ENCODE measurements at regions not wholly inside any gene's neighbourhood (a gene's known extent, or its start where the extent isn't known, plus 50 kb on each side); places are given as distances from the start of the nearest gene placed in this dataset.
A peak's percentile ranks its signal among the peaks of the same experiment; 100 is the strongest.
"Not testable (repeated sequence)": the region's sequence is repeated elsewhere in the genome, so short reads cannot be mapped to it uniquely, and the experiment has no call there.

GRCh38 chr9:31336841-31337240 lies 1047.6 kb upstream of the ACO1 start:
- DNase-seq (ENCODE audit: low read depth): no peak

- peak; percentile 67 for DNase-seq (ENCODE audit: low read depth)
These were observed 1037.3 kb upstream of the ACO1 start for GRCh38 chr9:31347082-31347617.

DNA sequence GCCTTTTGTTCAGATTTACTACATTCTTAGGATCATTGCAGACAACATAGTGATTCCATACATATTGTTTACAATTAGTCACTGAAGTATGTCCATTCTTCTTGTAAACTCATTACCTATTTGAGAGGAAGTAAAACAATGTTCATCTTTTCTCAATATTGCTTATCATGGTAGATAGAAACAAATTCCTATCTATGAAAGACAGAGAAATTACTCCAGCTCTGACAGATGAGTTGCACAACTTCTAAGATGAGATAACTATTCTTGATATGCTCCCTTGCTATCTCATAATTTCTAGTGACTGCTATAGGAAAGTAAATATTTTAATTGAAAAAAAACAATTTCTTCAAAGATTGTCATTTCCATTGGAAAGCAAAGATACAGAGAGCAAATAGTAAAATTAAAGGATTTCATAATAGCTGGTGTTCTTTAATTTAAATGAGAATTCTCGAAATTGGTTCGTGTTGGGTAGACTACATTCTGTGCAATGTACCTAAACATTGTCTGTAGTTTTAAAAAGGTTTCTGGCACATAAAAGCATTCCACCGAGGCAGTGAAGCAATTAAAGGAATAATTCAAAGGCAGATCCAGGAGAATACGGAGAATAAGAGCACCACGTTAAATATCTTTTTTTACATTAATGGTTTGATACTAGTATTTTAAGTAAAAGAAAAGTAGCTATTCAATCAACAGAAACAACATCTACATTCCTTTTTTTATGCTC lies 1029.1 kb upstream of the ACO1 start:
- DNase-seq (ENCODE audit: low read depth): no peak

DNA sequence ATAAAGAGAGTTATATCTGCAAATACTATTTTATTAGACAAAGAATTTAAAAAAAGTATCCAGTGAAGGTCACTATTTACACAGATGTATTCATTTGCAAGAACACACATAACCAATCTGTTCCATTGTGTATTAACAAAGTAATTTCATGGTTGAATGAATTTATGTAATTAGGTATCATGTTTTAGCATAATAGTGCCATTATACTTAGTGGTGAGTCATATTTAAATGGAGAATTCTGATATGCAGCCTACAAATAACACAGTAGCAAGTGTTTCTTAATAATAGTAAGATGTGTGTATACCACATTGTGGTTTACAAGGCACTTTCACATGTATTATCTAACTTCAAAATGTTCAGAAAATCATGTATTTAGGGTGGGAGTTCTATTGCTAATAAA lies 1028.5 kb upstream of the ACO1 start:
- no peak for DNase-seq (ENCODE audit: low read depth)

DNA sequence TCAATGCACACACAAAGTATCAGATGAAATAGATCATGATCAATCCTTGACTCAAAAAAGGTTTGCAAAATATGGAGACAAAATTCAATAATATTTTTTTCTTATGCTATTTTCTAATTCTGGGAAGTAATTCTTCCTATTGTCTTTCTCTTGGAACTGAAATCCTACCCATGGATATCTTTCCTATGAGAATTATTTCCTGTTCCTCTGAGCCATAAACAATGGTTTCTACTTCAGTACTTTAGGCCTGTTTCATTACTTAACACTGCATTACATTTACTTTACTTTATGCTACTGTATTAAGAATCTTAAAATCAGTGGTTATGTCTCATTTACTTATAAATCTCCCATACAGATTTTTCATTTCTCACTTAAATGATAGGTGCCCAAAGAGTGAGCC lies 1025.4 kb upstream of the ACO1 start:
- DNase-seq (ENCODE audit: low read depth): no peak

GRCh38 chr9:31364171-31364570 lies 1020.3 kb upstream of the ACO1 start:
- no peak for DNase-seq (ENCODE audit: low read depth)

- DNase-seq (ENCODE audit: low read depth): no peak
These were observed 1011.5 kb upstream of the ACO1 start for GRCh38 chr9:31372799-31373587.

DNA sequence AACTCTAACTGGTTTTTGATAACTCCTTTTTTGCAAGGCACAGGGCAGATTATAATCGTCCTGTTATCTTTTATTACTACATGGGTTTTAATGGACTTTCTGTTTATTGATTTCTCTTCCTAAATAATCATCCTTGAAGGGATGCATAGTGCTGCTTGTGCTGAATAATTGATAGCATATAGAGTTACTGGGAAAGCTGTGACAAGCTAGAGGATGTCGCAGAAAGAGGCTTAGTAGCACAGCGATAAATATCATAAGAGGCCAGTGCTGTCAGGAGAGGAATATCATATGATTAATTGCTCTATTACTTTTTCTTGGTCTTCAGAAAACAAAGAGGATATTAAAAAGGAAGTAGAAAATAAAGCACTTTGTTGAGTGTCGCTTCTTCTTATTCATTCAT lies 1007.1 kb upstream of the ACO1 start:
- no peak for DNase-seq (ENCODE audit: low read depth)

DNA sequence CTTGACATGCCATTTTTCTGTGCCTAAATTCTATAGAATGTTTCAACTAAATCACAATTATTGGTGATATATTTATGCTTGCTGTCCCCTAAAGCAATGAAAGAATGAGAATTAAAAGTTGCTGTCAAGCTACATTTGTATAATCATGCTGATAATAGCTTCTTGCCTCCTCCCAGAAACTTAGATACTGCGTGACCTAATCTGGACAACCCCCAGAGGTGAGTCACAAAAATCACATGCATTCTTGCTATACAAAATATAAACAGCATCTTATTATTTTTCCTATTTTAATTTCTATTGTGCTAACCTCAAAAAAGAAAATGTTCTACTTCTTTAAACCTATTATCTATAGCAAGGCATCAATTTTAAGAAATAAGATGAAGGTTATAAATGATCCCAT lies 995.8 kb upstream of the ACO1 start:
- DNase-seq (ENCODE audit: low read depth): no peak

- DNase-seq (ENCODE audit: low read depth): no peak
These were observed 995.4 kb upstream of the ACO1 start for GRCh38 chr9:31389075-31389474.

GRCh38 chr9:31390403-31391025 lies 993.9 kb upstream of the ACO1 start:
- DNase-seq (ENCODE audit: low read depth): peak; percentile 52

GRCh38 chr9:31393240-31393639 lies 991.2 kb upstream of the ACO1 start:
- DNase-seq (ENCODE audit: low read depth): peak; percentile 17

DNA sequence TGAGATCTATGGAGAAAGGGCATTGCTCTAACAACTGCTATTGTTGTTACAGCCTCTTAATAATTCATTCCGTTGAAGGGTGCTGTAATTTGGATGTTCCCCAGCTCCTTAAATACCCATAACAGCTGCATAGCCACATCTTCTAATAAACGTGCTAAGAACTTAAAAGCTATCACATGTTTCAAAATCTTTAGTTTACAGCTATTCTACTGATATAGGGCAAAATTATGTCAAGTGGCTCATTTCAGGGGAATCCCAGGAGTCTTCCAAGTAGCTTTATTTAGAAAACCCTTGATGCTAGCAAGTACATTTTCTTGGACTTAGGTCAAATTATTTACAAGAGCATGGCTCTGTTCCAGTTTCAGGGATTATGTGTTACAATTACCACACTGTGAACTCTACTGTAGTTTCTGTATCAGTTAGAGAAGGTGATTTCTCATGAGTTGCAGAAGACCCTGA lies 990.4 kb upstream of the ACO1 start:
- DNase-seq (ENCODE audit: low read depth): peak; percentile 80

DNA sequence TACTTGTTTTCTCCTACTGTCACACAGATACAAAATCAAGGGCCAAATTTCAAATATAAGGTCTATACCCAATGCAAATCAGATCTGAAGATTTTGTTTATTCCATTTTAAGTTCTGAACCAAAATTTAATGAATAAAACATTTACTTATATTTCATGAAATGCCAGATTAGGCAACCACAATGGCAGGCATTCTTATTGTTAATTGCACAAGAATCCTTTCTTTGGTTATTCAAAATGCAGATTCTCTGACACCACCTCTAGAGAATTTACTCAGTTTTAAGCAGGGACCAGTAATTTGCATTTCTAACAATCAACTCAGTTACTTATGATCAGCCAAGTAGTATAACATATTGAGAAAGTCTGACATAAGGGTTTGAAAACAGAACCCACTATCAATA lies 972.4 kb upstream of the ACO1 start:
- no peak for DNase-seq (ENCODE audit: low read depth)

- no peak for DNase-seq (ENCODE audit: low read depth)
These were observed 969.3 kb upstream of the ACO1 start for GRCh38 chr9:31415164-31415563.

- no peak for DNase-seq (ENCODE audit: low read depth)
These were observed 966.0 kb upstream of the ACO1 start for GRCh38 chr9:31418419-31418818.

DNA sequence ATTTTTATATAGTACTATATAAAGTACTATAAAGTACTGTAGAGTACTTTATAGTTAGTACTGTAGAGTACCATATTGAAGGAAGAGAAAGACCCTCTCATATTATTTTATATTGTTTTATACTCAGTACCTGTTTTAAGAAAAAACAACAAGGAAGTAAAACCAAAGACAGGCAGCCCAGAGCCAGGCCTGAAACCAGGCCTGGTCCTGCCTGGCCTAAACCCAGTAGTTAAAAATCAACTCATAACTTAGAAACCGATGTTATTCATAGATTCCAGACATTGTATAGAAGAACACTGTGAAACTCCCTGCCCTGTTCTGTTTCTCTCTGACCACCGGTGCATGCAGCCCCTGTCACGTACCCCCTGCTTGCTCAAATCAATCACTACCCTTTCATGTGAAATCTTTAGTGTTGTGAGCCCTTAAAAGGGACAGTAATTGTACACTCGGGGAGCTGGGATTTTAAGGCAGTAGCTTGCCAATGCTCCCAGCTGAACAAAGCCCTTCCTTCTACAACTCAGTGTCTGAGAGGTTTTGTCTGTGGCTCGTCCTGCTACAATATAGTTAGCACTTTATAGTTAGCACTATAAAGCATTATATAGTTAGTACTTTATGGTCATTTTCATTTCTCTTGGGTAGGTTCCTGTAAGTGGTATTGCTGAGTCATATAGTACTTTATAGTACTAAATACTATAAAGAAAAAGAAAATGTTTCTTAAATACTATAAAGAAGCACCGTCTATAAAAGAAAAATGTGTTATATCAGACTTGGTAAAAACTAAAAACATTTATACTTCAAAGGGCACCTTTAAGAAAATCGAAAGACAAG lies 940.6 kb upstream of the ACO1 start:
- DNase-seq (ENCODE audit: low read depth): not testable (repeated sequence)

- no peak for DNase-seq (ENCODE audit: low read depth)
These were observed 939.1 kb upstream of the ACO1 start for GRCh38 chr9:31445357-31445756.

DNA sequence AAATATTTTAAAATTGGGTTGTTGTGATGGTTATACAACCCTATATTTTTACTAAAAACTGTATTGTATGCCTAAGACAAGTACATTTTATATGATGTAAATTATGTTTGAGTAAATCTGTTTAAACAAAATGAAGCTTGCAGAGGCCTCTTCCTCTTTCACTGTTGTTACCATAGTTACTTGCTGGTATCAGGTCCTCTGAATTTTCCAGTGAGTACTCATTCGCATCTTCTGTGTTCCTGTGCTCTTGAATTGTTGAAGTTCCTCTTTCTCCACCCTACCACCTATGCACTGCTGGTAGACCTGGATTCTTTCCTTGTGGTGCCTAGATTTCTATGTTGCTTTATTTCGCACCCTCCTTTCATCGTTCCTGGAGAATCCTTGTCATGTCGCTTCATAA lies 938.5 kb upstream of the ACO1 start:
- no peak for DNase-seq (ENCODE audit: low read depth)

GRCh38 chr9:31467075-31467474 lies 917.4 kb upstream of the ACO1 start:
- no peak for DNase-seq (ENCODE audit: low read depth)

- no peak for DNase-seq (ENCODE audit: low read depth)
These were observed 914.4 kb upstream of the ACO1 start for GRCh38 chr9:31470051-31470450.

Data from myocyte (in vitro differentiated cells).